ENCODE measurements at regions not wholly inside any gene's neighbourhood (a gene's known extent, or its start where the extent isn't known, plus 50 kb on each side); places are given as distances from the start of the nearest gene placed in this dataset.

GRCh38 chr9:81420024-81420423, 269.3 kb downstream of the TLE1 start:
- no peak for TF ChIP-seq CTCF (IDR thresholded peaks at IDR 0.05; ENCODE audit: low read depth, low read length)
- DNase-seq (ENCODE audit: extremely low read depth, low read depth) = no peak

GRCh38 chr9:81417941-81418340, 271.4 kb downstream of the TLE1 start:
- TF ChIP-seq CTCF (IDR thresholded peaks at IDR 0.05; ENCODE audit: low read depth, low read length) = no peak

DNA sequence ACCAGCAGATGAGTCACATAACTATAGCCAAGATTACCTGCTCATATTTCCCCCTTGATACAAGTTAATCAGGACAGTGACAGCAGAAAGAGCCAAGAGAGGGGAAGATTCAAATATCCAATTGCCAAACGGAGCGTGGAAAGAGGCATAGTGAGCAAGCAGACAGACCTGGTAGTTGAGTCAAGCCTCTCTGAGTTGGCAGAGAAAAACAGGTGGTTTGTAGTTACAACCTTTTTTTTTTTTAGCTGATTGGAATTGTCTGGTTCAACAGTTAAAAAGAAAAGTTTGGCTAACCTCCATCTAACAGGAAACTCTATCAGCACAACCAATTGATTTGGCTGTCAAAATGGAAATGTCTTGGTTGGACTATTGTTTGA, 272.1 kb downstream of the TLE1 start:
- TF ChIP-seq CTCF (IDR thresholded peaks at IDR 0.05; ENCODE audit: low read depth, low read length) = no peak

More at GRCh38 chr9:81417941-81418340, 271.4 kb downstream of the TLE1 start:
- DNase-seq (ENCODE audit: extremely low read depth, low read depth) = no peak

DNA sequence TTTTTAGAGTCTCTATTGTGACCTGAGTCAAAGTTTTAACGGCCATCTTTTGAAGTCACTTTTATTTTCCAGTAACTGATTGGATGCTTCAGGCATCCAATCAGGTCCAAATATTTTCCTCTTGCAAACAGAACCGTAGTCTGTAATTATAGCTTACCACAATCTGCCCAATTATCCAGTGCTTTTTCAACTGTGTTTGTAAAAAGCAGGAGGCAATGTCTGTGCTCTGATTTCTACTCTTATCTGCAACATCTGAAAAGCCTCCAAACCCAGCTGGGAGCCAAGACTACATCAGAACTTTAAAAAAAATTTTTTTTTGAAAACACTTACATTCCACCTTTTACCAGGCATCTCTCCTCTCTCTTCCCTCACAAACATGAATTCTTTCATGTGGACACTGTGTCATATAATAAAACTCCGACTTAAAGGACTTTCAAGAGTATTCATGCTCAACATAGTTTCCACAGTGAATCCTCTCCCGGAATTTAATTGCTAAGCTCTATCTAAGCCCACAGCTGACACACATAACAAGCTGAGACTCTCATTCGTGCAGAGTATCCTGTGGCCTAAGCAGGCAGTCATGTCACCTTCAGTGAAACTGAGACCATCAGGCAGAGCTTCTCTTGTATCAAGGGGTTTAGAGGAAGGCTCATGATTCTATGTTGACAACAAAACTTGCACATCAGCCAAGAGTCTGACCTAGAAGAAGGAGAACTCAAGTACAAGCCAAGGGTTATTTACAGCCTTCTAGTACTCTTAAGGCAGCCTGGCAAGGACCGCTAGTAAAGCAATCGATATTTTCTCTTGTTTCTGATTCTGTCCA, 272.7 kb downstream of the TLE1 start:
- DNase-seq (ENCODE audit: extremely low read depth, low read depth) = no peak
- no peak for TF ChIP-seq CTCF (IDR thresholded peaks at IDR 0.05; ENCODE audit: low read depth, low read length)

More for the DNA sequence above, 272.1 kb downstream of the TLE1 start:
- no peak for DNase-seq (ENCODE audit: extremely low read depth, low read depth)

GRCh38 chr9:81414836-81415235, 274.5 kb downstream of the TLE1 start:
- no peak for DNase-seq (ENCODE audit: extremely low read depth, low read depth)
- no peak for TF ChIP-seq CTCF (IDR thresholded peaks at IDR 0.05; ENCODE audit: low read depth, low read length)

GRCh38 chr9:81411961-81412360, 277.4 kb downstream of the TLE1 start:
- TF ChIP-seq CTCF (IDR thresholded peaks at IDR 0.05; ENCODE audit: low read depth, low read length) = no peak

GRCh38 chr9:81410201-81410600, 279.1 kb downstream of the TLE1 start:
- TF ChIP-seq CTCF (IDR thresholded peaks at IDR 0.05; ENCODE audit: low read depth, low read length) = no peak
- no peak for DNase-seq (ENCODE audit: extremely low read depth, low read depth)

More at GRCh38 chr9:81411961-81412360, 277.4 kb downstream of the TLE1 start:
- no peak for DNase-seq (ENCODE audit: extremely low read depth, low read depth)

All from AG09319 (cell line).